Effector CD4-positive, alpha-beta T cell (primary cell): ENCODE measurements at regions not wholly inside any gene's neighbourhood (a gene's known extent, or its start where the extent isn't known, plus 50 kb on each side); places are given as distances from the start of the nearest gene placed in this dataset.

Source experiments
- DNase-seq: peaks from one replicate; pipeline ENCODE4 v3.0.0-alpha.2; 2020

DNA sequence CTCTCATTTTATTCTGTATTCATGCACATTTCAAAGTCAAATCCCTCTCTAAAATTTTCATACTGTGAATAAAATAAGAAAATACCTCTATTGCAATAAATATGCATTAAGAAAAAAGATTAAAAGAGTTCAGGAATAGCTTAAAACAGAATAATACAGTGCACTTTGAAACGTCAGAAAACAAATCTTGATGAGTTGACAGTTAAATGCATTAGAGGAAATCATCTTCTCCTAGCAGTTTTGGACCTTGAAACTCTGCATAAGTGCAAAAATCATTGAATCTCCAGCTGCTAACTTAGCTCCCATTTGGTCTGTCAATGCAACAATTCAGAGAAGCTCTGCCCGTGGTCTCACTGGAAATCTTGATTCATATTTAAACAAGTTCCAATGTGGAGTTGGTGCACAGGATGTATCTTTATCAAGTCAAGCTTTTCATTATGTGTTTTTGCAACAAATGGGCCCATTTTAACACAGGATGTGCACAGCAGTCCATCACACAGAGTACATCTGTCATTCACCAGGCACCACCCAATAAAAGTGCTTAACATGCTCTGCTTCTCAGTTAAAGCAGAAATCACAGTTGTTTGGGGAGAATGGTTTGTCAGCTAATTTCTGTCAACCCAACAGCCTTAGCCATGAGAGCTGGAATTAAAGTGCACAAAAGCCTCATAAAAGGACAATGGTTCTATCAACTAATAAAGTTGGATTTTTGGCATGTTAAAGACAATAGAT is 98.8 kb upstream of the ARRDC4 start:
- DNase-seq: no peak

GRCh38 chr15:97866959-97867358 is 93.5 kb upstream of the ARRDC4 start:
- DNase-seq: no peak

DNA sequence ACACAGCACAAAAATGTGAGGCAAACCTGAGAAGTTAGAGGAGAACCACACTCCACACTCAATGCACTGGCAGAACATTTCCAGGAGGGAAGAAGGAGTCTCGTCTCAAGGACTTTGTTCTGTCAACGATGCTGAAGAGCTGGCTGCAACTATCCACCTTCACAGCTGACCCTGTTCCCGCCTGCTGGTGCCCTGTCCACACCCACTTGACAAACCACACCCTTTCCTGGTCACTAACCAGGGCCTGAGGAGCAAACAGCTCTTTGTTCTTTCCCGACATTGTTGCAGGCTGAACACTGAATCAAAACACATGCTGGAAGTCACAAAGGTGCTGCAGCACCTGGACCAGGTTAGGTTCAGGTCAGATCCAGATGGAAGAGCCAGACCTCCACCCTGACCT is 92.6 kb upstream of the ARRDC4 start:
- no peak for DNase-seq

DNA sequence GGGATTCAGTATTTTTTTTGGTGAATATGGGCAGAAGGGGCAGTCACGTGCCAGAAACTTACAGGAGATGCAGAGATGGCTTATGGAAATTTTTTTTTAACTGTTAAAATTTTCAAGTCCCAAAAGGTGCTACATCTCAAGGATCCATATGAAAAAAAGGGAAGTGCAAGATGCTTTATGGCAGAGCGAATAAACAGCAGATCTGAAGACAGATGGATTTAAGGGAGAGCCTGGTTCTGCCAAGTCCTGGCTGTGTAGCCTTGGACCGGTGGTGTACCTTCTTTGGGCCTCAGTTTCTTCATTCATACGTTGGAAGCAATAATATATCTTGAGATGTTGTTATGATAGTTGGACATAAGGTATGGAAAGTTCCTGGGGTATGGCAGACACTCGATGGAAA is 91.5 kb upstream of the ARRDC4 start:
- DNase-seq: no peak

- DNase-seq: no peak
These were observed 89.7 kb upstream of the ARRDC4 start for GRCh38 chr15:97870771-97871170.

DNA sequence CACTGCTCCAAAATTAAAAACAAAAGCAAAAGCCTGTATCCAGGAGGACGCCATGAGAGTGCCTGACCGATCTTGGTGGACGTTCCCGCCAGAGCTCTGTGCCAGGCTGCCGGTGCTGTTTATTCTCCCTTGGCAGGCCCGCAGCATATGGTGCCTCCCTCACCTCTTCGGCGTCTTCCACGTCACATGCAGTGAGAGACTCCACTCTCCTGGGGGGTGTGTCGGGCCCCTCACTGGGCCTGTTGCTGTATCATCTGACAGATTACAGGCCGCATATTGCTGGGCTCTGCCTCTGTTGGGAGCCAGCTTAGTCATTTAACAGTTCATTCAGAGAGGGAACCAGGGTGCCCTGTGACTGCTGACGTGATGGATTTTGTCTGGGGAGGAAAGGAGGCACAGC is 86.4 kb upstream of the ARRDC4 start:
- DNase-seq: no peak

DNA sequence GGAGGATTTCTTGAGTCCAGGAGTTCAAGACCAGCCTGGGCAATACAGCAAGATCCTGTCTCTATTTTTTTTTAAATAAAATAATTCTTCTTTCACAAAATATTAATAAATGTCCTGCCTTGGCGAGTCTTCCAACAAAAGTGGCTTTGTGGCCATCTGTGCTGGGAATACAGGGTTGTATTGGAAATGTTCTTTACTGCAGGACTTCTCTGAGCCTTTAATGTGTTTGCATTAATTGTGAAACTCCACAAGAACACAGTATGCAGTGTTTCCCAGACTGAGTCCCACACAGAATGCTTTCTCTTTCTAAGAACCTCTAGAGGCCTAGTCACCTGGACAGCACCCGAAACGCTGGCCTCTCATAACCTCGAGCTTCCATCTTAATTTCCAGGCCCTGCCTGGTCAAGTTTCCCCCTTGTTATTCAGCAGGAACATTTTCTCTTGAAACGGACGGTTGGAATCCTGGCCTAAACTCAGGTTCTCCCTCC is 85.4 kb upstream of the ARRDC4 start:
- no peak for DNase-seq

- DNase-seq: no peak
These were observed 84.8 kb upstream of the ARRDC4 start for GRCh38 chr15:97875513-97876280.

DNA sequence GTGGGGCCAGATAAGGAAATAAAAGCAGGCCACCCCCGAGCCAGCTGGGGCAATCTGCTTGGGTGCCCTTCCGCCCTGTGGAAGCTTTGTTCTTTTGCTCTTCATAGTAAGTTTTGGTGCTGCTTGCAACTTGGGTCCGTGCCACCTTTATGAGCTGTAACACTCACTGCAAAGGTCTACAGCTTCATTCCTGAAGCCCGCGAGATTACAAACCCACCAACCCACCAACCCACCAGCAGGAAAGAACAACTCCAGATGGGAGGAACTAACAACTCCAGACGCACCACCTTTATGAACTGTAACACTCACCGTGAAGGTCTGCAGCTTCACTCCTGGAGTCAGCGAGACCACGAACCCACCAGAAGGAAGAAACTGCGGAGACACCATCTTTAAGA is 84.2 kb upstream of the ARRDC4 start:
- DNase-seq: no peak

DNA sequence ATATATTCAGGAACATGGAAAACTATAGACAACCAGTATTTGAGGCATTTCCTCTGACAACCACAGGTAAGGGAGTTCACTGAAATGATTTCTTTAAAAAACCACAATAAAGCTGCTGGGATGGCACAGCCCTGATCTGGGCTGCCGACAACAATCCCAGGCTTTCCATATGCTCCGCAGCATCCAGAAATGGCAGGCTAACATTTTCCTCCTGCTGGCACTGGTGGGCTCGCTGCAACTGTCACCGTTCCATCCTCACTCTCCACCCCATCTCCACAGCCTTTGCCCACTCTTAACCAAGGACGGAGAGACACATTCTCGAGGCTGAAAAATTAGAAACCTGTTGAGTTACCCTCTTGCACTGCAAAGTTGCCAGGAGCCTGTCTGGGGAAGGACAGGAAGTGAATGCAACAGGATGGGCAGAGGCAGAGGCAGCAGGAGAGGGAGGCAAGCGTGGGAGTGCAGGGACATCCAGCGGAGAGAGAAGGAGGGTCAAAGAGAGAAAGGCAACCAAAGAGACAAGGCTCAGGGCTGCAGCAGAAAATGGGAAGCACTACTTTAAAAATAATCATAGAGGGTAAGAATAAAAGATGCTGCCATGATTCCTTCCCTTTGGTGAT is 79.0 kb upstream of the ARRDC4 start:
- DNase-seq: no peak

GRCh38 chr15:97884513-97885131 is 75.9 kb upstream of the ARRDC4 start:
- no peak for DNase-seq

DNA sequence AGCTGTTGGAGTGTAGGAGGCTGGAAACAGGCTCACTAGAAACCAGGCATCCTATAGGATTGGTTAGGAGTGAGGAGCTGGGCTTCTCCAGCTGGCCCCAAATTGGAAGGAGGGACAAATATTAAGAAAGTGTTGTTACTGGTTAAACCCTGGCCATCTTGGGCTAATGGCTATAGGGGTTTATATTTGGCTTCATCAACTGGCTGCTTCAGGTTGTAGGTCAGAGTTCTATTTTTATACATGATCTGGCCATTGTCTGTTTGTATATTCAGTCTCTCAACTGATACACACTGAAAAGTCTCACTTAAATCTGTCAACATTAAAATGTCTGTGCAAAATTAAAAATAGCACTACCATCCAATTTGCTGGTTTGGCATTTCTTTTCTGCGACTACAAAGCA is 70.2 kb upstream of the ARRDC4 start:
- DNase-seq: no peak

- no peak for DNase-seq
These were observed 68.2 kb upstream of the ARRDC4 start for GRCh38 chr15:97892167-97892938.

- no peak for DNase-seq
These were observed 66.5 kb upstream of the ARRDC4 start for GRCh38 chr15:97893967-97894366.

DNA sequence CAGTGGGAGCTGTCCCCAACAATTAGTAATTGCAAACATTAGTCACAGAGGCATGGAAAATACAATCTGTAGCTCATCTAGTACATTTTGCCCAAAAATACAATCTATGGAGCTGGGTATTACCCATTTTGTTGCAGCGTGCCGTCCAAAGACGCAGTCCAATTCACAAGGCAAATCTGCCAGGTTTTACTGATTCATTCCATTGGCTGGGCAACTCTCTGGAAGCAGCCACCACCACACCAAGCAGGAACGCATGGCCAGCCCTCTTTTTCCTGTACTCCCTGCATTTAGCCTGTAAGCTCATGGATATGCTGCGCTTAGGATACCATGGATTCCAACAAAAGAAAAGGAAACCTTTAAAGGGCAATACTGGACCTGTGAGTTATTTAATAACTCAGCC is 60.5 kb upstream of the ARRDC4 start:
- DNase-seq: no peak

DNA sequence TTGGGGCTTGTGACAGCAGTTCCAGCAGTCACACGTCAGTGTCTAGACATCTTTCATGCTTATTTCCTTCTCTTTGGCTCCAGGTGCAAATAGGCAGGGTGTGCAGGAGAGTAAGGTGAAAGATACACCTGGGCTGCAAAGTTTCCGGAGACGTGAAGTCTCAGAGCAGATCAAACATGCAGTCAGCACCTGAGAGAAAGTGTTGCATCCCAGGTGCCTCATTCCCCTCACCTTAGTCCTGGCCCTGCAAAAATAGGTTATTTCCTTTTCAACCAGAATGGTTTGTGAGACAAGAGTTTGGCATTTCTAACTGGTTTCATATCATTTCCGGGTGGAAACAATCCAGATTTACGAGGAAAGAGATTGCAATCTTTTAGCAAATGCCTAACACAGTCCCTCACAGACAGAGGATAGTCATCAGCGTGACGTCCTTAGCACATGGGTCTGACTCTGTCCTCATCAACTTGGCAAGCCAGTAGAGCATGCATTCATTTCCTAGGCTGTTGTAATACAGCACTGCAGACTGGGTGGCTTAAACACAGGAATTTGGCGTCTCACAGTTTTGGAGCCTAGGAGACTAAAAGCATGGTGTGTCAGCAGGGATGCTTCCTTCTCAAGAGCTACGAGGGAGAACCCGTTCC is 58.2 kb upstream of the ARRDC4 start:
- no peak for DNase-seq

DNA sequence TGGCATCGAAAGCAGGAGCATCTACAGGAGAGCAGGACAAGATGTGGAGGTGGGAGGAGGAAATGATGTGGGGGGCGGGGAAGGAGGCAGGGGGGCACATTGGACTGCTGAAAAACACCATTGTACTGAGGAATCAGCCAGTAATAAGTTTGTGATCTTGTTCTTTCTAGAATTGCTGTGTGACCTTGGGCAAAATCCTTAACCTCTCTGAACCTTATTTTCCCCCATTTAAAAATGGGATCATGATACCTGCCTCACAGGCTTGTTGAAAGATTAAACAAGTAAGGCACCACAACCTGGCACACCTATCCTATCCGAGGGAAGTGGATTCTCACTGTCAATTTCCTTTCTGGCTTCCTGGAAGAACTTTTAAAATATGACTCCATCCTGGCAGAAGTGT is 56.9 kb upstream of the ARRDC4 start:
- no peak for DNase-seq

- no peak for DNase-seq
These were observed 56.4 kb upstream of the ARRDC4 start for GRCh38 chr15:97903971-97904572.

DNA sequence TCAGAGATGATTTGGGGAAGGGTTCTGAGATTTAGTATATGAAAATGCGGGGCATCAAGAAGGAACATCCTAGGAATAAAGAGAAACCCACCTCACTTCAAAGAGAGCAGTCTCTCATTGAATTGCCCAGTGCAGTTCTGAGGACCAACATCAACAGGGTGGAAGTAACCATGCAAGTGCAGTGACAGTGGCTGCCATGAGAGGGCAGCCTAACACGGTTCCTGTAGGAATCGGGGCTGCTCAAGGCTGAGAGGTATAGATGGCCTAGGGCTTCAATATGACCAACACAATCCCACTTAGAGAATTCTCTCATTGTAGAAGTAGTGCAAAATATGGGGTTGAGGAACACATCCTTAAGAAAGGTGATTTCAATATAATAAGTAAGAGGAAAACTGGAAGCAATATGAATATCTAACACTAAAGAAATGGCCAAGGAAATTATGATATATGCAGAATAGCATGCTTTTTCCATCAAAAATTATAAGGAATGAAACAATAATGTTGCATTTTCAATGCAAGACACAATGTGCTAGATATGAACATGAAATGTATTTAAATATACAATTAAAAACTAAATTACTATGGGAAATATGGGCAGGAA is 51.1 kb upstream of the ARRDC4 start:
- DNase-seq: peak; percentile 5
